OCI-LY3 (cell line): ENCODE measurements at regions not wholly inside any gene's neighbourhood (a gene's known extent, or its start where the extent isn't known, plus 50 kb on each side); places are given as distances from the start of the nearest gene placed in this dataset.

Experiments used
- CTCF ChIP-seq: fragments of 200-600, 300-600 bp; sonication (generic); IDR thresholded peaks from 2 replicates; pipeline ENCODE4 v1.5.1; 2014; ENCODE audit warnings: antibody characterized with exemption, low read length, low read depth
- EZH2phosphoT487 ChIP-seq: fragments of 200-600 bp; shearing (Covaris generic); IDR thresholded peaks from 2 replicates; pipeline ENCODE4 v1.6.1; 2018; ENCODE audit warnings: antibody characterized with exemption, mixed run types, low read depth

- TF ChIP-seq CTCF (no peak), EZH2phosphoT487 (no peak)
Measured at GRCh38 chr5:174313615-174314014, 268.1 kb downstream of the NSG2 start.
